GM12892 (cell line): ENCODE measurements at regions not wholly inside any gene's neighbourhood (a gene's known extent, or its start where the extent isn't known, plus 50 kb on each side); places are given as distances from the start of the nearest gene placed in this dataset.

Source experiments
- POLR2AphosphoS5 ChIP-seq: IDR thresholded peaks from 2 replicates; pipeline ENCODE4 v1.6.1; 2011; ENCODE audit warnings: low read depth, low read length, control low read depth
- TAF1 ChIP-seq: IDR thresholded peaks from 2 replicates; pipeline ENCODE4 v1.6.1; 2011; ENCODE audit warnings: low read depth, mild to moderate bottlenecking, control low read depth, low read length, borderline replicate concordance

DNA sequence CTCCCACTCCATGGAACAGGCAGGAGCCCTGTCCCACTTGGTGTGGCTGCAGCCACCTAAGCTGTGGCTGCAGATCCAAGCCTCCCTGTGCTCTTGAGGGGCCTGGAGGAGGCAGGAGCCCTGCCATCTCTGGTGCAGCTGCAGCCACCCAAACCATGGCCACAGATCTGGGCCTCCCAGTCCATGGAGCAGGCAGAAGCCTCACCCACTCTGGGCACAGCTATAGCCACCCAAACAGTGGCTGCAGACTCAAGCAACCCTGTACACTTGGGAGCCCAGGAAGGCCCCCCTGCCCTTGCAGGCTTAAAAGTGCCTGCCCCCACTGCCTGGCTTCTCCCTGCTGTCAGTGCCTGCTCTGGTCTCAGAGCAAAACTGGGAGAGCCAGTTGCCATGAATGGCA, 320.3 kb downstream of the RFPL4B start:
- TF ChIP-seq POLR2AphosphoS5 (no peak), TAF1 (no peak)
